Panc1 (cell line): ENCODE measurements at regions not wholly inside any gene's neighbourhood (a gene's known extent, or its start where the extent isn't known, plus 50 kb on each side); places are given as distances from the start of the nearest gene placed in this dataset.
A peak's percentile ranks its signal among the peaks of the same experiment; 100 is the strongest.

Source experiments
- ATAC-seq: fragments of 200-7000 bp; cut with Tn5 transposase; 2 replicates; pipeline ENCODE4 v1.9.1; 2020; ENCODE audit warnings: mild to moderate bottlenecking, moderate library complexity
- BruUV-seq: library from RNA; stranded (reverse); fragments of 400-500 nt; replicated peaks from 2 replicates; lab custom pipeline; 2021; lab: Mats Ljungman, UMichigan
- CTCF ChIA-PET: fragments of 300-600 bp; sonication (Branson Sonifier 250); formaldehyde crosslinking; loops from one replicate; lab custom pipeline; 2022; ENCODE audit warnings: antibody characterized with exemption; lab: Charles Lee
- POLR2A ChIA-PET: fragments of 300-600 bp; sonication (Branson Sonifier 250); formaldehyde crosslinking; loops from one replicate; lab custom pipeline; 2022; ENCODE audit warnings: antibody characterized with exemption; lab: Charles Lee
- DNase-seq: peaks from one replicate; pipeline ENCODE4 v3.0.0-alpha.2; 2010; ENCODE audit warnings: low read depth, low spot score
- H3K27ac ChIP-seq: 2 replicates; pipeline ENCODE4 v1.5.1; 2011; ENCODE audit warnings: mild to moderate bottlenecking, low read length, inconsistent platforms
- H3K27me3 ChIP-seq: fragments of 200-500 bp; sonication (Bioruptor generic); 2 replicates; pipeline ENCODE4 v1.6.0; 2014; ENCODE audit warnings: low read length, inconsistent platforms; ENCODE audit not compliant: control insufficient read depth, insufficient read depth
- H3K36me3 ChIP-seq: fragments of 200-500 bp; sonication (Bioruptor generic); 2 replicates; pipeline ENCODE4 v1.5.1; 2014; ENCODE audit warnings: inconsistent platforms, mild to moderate bottlenecking, low read length, moderate library complexity; ENCODE audit not compliant: control insufficient read depth, insufficient read depth
- H3K4me1 ChIP-seq: 2 replicates; pipeline ENCODE4 v1.5.1; 2011; ENCODE audit warnings: inconsistent platforms, mild to moderate bottlenecking, low read length, moderate library complexity; ENCODE audit not compliant: control insufficient read depth, insufficient read depth
- H3K4me3 ChIP-seq, 2 experiments: 2 replicates each; pipeline ENCODE4 v1.5.1; 2011 to 2012; ENCODE audit warnings: low read depth in 2 of 2, low read length in 2 of 2, mild to moderate bottlenecking in 2 of 2, inconsistent platforms in 1 of 2, moderate library complexity in 1 of 2
- H3K9me3 ChIP-seq: fragments of 200-500 bp; sonication (Bioruptor generic); 2 replicates; pipeline ENCODE4 v1.5.1; 2014; ENCODE audit warnings: low read depth, mild to moderate bottlenecking, inconsistent platforms, low read length, moderate library complexity; ENCODE audit not compliant: control insufficient read depth, insufficient read depth
- POLR2AphosphoS5 ChIP-seq: IDR thresholded peaks from 2 replicates; pipeline ENCODE4 v1.6.1; 2012; ENCODE audit warnings: mild to moderate bottlenecking, low read depth, low read length, moderate library complexity
- SIN3A ChIP-seq: IDR thresholded peaks from 2 replicates; pipeline ENCODE4 v1.6.1; 2012; ENCODE audit warnings: low read depth, mild to moderate bottlenecking, low read length, moderate library complexity, borderline replicate concordance; ENCODE audit not compliant: insufficient read depth
- TCF7L2 ChIP-seq: IDR thresholded peaks from 2 replicates; pipeline ENCODE4 v1.6.1; 2011; ENCODE audit warnings: mild to moderate bottlenecking, low read depth, low read length, inconsistent platforms
- in situ Hi-C: cut with HindIII; loops from 2 replicates; pipeline ENCODE4 v1.10.0; 2016; ENCODE audit warnings: low sequenced_read_pairs, low pct_unique_long_range_greater_than_20kb
- intact Hi-C: fragments of 100-400 bp; cut with micrococcal nuclease; formaldehyde crosslinking; loops from one replicate; pipeline ENCODE4 v1.10.0; 2022; ENCODE audit not compliant: unreplicated experiment
- TF ChIP-seq, protein P1 (sequence below): fragments of 450-650 bp; IDR thresholded peaks from 2 replicates; pipeline ENCODE4 v1.5.1; 2017; ENCODE audit warnings: mild to moderate bottlenecking
- TF ChIP-seq, protein P2 (sequence below), 2 experiments: IDR thresholded peaks; 2 replicates each; pipeline ENCODE4 v1.6.1; 2011 to 2012; ENCODE audit warnings: low read depth in 2 of 2, control low read depth in 1 of 2, low read length in 1 of 2, mild to moderate bottlenecking in 1 of 2, moderate library complexity in 1 of 2; ENCODE audit not compliant: insufficient read depth in 1 of 2

DNA sequence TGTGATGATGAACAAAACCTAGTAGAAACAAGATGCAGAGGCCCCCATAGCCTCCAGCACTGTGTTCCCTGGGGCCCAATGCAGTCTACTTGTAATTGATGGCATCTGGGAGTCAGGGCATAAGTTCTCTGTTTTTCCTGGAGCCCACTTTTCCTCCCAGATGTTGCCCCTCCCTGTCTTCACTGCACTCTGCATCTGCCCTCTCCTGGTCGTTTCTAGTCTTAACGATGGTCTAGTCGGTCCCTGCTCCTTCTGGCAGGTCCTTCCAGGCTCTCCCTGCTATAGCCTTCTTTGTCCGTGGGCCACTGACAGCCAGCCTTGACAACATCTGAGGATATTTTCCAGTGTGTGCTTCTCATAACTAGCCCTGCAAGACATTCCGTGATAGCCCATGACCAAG lies 208.3 kb downstream of the GXYLT1 start:
- ATAC-seq: no peak
- DNase-seq: no peak
- CTCF ChIA-PET: no interaction called here
- Histone ChIP-seq H3K36me3 (no peaks in the 10 kb centered on the region), H3K27ac (no peak overlapping the region), H3K4me3 (no peak overlapping the region), H3K27me3 (no peaks in the 10 kb centered on the region; the same call in 1 of the 2 replicates), H3K9me3 (no peaks in the 10 kb centered on the region), H3K4me1 (no peaks in the 10 kb centered on the region)
- POLR2A ChIA-PET: no interaction called here
- intact Hi-C loops: no loop called here
- BruUV-seq: no TSS peak
- TF ChIP-seq, protein P1, sequence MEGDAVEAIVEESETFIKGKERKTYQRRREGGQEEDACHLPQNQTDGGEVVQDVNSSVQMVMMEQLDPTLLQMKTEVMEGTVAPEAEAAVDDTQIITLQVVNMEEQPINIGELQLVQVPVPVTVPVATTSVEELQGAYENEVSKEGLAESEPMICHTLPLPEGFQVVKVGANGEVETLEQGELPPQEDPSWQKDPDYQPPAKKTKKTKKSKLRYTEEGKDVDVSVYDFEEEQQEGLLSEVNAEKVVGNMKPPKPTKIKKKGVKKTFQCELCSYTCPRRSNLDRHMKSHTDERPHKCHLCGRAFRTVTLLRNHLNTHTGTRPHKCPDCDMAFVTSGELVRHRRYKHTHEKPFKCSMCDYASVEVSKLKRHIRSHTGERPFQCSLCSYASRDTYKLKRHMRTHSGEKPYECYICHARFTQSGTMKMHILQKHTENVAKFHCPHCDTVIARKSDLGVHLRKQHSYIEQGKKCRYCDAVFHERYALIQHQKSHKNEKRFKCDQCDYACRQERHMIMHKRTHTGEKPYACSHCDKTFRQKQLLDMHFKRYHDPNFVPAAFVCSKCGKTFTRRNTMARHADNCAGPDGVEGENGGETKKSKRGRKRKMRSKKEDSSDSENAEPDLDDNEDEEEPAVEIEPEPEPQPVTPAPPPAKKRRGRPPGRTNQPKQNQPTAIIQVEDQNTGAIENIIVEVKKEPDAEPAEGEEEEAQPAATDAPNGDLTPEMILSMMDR: 0 out of 2 replicates have a peak, but pooled peaks have one; percentile 3
- no peak for TF ChIP-seq SIN3A
- no peak for TF ChIP-seq TCF7L2
- TF ChIP-seq POLR2AphosphoS5: no peak
- in situ Hi-C loops: no loop called here

DNA sequence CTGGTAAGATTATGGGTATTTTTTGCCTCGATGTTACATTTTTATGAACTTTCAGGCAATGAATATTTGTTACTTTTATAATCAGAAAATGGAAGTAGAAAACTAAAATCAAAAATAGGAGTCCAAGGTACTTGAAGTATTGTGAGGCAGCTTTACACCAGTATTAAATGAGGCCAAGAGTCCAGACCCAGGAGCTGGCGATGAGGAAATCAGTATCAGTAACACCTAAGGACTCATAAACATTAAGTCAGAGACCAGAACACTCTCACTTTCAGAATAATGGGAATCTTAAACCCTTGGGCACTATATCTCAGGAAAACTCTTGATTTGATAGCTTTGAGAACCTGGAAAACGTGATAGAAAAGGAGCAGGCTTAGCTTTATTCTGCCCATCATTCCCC lies 208.8 kb downstream of the GXYLT1 start:
- Histone ChIP-seq H3K4me1 (no peaks in the 10 kb centered on the region), H3K9me3 (no peaks in the 10 kb centered on the region), H3K27ac (no peak overlapping the region), H3K4me3 (no peak overlapping the region), H3K36me3 (no peaks in the 10 kb centered on the region), H3K27me3 (no peaks in the 10 kb centered on the region; the same call in 1 of the 2 replicates)
- DNase-seq: no peak
- BruUV-seq: no TSS peak
- intact Hi-C loops: no loop called here
- POLR2A ChIA-PET: no interaction called here
- TF ChIP-seq, protein P1: no peak
- TF ChIP-seq, protein P2, sequence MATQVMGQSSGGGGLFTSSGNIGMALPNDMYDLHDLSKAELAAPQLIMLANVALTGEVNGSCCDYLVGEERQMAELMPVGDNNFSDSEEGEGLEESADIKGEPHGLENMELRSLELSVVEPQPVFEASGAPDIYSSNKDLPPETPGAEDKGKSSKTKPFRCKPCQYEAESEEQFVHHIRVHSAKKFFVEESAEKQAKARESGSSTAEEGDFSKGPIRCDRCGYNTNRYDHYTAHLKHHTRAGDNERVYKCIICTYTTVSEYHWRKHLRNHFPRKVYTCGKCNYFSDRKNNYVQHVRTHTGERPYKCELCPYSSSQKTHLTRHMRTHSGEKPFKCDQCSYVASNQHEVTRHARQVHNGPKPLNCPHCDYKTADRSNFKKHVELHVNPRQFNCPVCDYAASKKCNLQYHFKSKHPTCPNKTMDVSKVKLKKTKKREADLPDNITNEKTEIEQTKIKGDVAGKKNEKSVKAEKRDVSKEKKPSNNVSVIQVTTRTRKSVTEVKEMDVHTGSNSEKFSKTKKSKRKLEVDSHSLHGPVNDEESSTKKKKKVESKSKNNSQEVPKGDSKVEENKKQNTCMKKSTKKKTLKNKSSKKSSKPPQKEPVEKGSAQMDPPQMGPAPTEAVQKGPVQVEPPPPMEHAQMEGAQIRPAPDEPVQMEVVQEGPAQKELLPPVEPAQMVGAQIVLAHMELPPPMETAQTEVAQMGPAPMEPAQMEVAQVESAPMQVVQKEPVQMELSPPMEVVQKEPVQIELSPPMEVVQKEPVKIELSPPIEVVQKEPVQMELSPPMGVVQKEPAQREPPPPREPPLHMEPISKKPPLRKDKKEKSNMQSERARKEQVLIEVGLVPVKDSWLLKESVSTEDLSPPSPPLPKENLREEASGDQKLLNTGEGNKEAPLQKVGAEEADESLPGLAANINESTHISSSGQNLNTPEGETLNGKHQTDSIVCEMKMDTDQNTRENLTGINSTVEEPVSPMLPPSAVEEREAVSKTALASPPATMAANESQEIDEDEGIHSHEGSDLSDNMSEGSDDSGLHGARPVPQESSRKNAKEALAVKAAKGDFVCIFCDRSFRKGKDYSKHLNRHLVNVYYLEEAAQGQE (IDR thresholded peaks at IDR 0.05; ENCODE audit: insufficient read depth in 1 of 2, low read depth in 2 of 2, low read length in 1 of 2): no peak
- TF ChIP-seq POLR2AphosphoS5: no peak
- no peak for TF ChIP-seq SIN3A
- no peak for TF ChIP-seq TCF7L2
- CTCF ChIA-PET: no interaction called here
- ATAC-seq: no peak
- in situ Hi-C loops: no loop called here
